ENCODE measurements at regions not wholly inside any gene's neighbourhood (a gene's known extent, or its start where the extent isn't known, plus 50 kb on each side); places are given as distances from the start of the nearest gene placed in this dataset.

GRCh38 chr22:47285981-47286380, 523.5 kb downstream of the TBC1D22A start:
- no peak overlapping the region for H2BK5ac ChIP-seq (ENCODE audit: low read depth, low read length, poor library complexity, severe bottlenecking)
- H3K4me2 ChIP-seq (ENCODE audit: low read depth, low read length), result no peak overlapping the region
- intact Hi-C loops (cut with micrococcal nuclease), result no loop called here

More at GRCh38 chr22:47285981-47286380, 523.5 kb downstream of the TBC1D22A start:
- TF ChIP-seq MXI1 (IDR thresholded peaks at IDR 0.05; ENCODE audit: borderline replicate concordance, low read depth, low read length), result no peak
- Histone ChIP-seq H3K14ac (replicated peaks; ENCODE audit: low read depth, low read length) (no peak overlapping the region), H3K4ac (ENCODE audit: low read depth, low read length) (no peak overlapping the region), H4K20me1 (ENCODE audit: insufficient read depth, low read length) (no peaks in the 10 kb centered on the region), H3K4me3 (ENCODE audit: insufficient read depth, low read depth, low read length) (no peak overlapping the region), H2AK5ac (ENCODE audit: low read depth, low read length) (no peak overlapping the region), H3K18ac (ENCODE audit: low read depth, low read length) (no peak overlapping the region), H2BK120ac (ENCODE audit: low read depth, low read length) (no peak overlapping the region), H3K9me1 (ENCODE audit: insufficient read depth, low read length) (no peaks in the 10 kb centered on the region), H3K23ac (ENCODE audit: low read depth, low read length) (no peak overlapping the region), H3K27ac (ENCODE audit: insufficient read depth, low read length) (no peak overlapping the region), H3K79me1 (ENCODE audit: low read depth in 1 of 2, low read length in 2 of 2) (no peaks in the 10 kb centered on the region), H2AFZ (replicated peaks; ENCODE audit: low read length, poor library complexity) (no peak overlapping the region), H3K56ac (ENCODE audit: extremely low read depth, insufficient read depth, low read length) (no peak overlapping the region), H3K4me1 (ENCODE audit: control insufficient read depth, insufficient read depth, low read length) (no peaks in the 10 kb centered on the region), H2BK20ac (ENCODE audit: low read depth, low read length) (no peak overlapping the region), H4K91ac (ENCODE audit: insufficient read depth, low read depth, low read length) (no peak overlapping the region), H3K36me3 (ENCODE audit: control insufficient read depth, insufficient read depth, low read length) (no peaks in the 10 kb centered on the region), H3K9me3 (ENCODE audit: control insufficient read depth, insufficient read depth, low read length) (peaks cover 4% of the 10 kb centered on the region; the same call in 1 of the 2 replicates), H2BK15ac (ENCODE audit: low read depth, low read length) (no peak overlapping the region), H4K8ac (ENCODE audit: low read depth in 2 of 2, low read length in 2 of 2) (no peak overlapping the region), H4K5ac (ENCODE audit: low read depth, low read length) (no peak overlapping the region), H2AK9ac (replicated peaks; ENCODE audit: low read depth, low read length, poor library complexity) (no peak overlapping the region), H3K9ac (ENCODE audit: low read depth, low read length) (no peak overlapping the region), H3K27me3 (ENCODE audit: control insufficient read depth, insufficient read depth, low read length) (peaks cover 3% of the 10 kb centered on the region; the same call in 1 of the 2 replicates)
- in situ Hi-C loops (cut with MboI; ENCODE audit: low sequenced_read_pairs) (no loop called here), dilution Hi-C loops (cut with HindIII; ENCODE audit: low sequenced_read_pairs, unreplicated experiment) (no loop called here)
- CTCF ChIA-PET, result no interaction called here
- no peak for DNase-seq
- no CpG with 5 or more reads among the region's 10 CpGs for WGBS, 2 experiments (ENCODE audit: extremely low coverage in 2 of 2, insufficient read length in 1 of 2)
- BruUV-seq (replicated peaks), result no TSS peak
- POLR2A ChIA-PET (ENCODE audit: unreplicated experiment), result no interaction called here
- no peak for ATAC-seq (ENCODE audit: low read depth)

All from IMR-90 (cell line).